Hepatocyte (in vitro differentiated cells): ENCODE measurements at regions not wholly inside any gene's neighbourhood (a gene's known extent, or its start where the extent isn't known, plus 50 kb on each side); places are given as distances from the start of the nearest gene placed in this dataset.

ENCODE experiments used
- DNase-seq: peaks from one replicate; pipeline ENCODE4 v3.0.0-alpha.2; 2016; ENCODE audit warnings: low spot score
- H2AFZ ChIP-seq: fragments of 200-600 bp; sonication (generic); 2 replicates; pipeline ENCODE4 v1.6.0; 2016; ENCODE audit warnings: antibody characterized with exemption, mild to moderate bottlenecking
- H3K27ac ChIP-seq: fragments of 200-600 bp; sonication (generic); 2 replicates; pipeline ENCODE4 v1.5.1; 2016; ENCODE audit warnings: mild to moderate bottlenecking
- H3K27me3 ChIP-seq: fragments of 200-600 bp; sonication (generic); 2 replicates; pipeline ENCODE4 v1.6.1; 2016
- H3K36me3 ChIP-seq: fragments of 200-600 bp; sonication (generic); replicated peaks from 2 replicates; pipeline ENCODE4 v1.5.1; 2016; ENCODE audit warnings: low read depth; ENCODE audit not compliant: insufficient read depth
- H3K4me1 ChIP-seq: fragments of 200-600 bp; sonication (generic); 2 replicates; pipeline ENCODE4 v1.5.1; 2016; ENCODE audit warnings: mild to moderate bottlenecking, moderate library complexity; ENCODE audit not compliant: insufficient read depth
- H3K4me2 ChIP-seq: fragments of 200-600 bp; sonication (generic); 2 replicates; pipeline ENCODE4 v1.6.0; 2016
- H3K4me3 ChIP-seq: fragments of 200-600 bp; sonication (generic); 2 replicates; pipeline ENCODE4 v1.5.1; 2016; ENCODE audit warnings: mild to moderate bottlenecking
- H3K79me2 ChIP-seq: fragments of 200-600 bp; sonication (generic); 2 replicates; pipeline ENCODE4 v1.6.0; 2017; ENCODE audit warnings: mild to moderate bottlenecking
- H3K9me2 ChIP-seq: fragments of 200-600 bp; sonication (generic); replicated peaks from 2 replicates; pipeline ENCODE4 v1.6.0; 2017; ENCODE audit warnings: mild to moderate bottlenecking; ENCODE audit not compliant: insufficient read depth
- H3K9me3 ChIP-seq: fragments of 200-600 bp; sonication (generic); 2 replicates; pipeline ENCODE4 v1.5.1; 2016; ENCODE audit warnings: low read depth, mild to moderate bottlenecking
- H4K20me1 ChIP-seq: fragments of 200-600 bp; sonication (generic); 2 replicates; pipeline ENCODE4 v1.6.0; 2016; ENCODE audit warnings: mild to moderate bottlenecking; ENCODE audit not compliant: insufficient read depth, poor library complexity, severe bottlenecking
- EZH2 ChIP-seq: fragments of 200-600 bp; sonication (generic); IDR thresholded peaks from 2 replicates; pipeline ENCODE4 v1.6.1; 2016; ENCODE audit warnings: antibody characterized with exemption, mild to moderate bottlenecking, borderline replicate concordance
- EZH2phosphoT487 ChIP-seq: fragments of 200-600 bp; sonication (generic); IDR thresholded peaks from one replicate; pipeline ENCODE4 v1.6.1; 2018; ENCODE audit warnings: antibody characterized with exemption, mild to moderate bottlenecking, low read depth, moderate library complexity; ENCODE audit not compliant: unreplicated experiment, severe bottlenecking
- WGBS: methylation state at CpG from one replicate; pipeline ENCODE4 v1.1.6; 2016; ENCODE audit warnings: low lambda C conversion rate; ENCODE audit errors: missing lambda C conversion rate; 5-methylcytosine and 5-hydroxymethylcytosine counted together
- TF ChIP-seq, protein P1 (sequence below): fragments of 200-600 bp; sonication (generic); IDR thresholded peaks from 2 replicates; pipeline ENCODE4 v1.5.1; 2016; ENCODE audit warnings: antibody characterized with exemption, mild to moderate bottlenecking; ENCODE audit not compliant: poor library complexity

DNA sequence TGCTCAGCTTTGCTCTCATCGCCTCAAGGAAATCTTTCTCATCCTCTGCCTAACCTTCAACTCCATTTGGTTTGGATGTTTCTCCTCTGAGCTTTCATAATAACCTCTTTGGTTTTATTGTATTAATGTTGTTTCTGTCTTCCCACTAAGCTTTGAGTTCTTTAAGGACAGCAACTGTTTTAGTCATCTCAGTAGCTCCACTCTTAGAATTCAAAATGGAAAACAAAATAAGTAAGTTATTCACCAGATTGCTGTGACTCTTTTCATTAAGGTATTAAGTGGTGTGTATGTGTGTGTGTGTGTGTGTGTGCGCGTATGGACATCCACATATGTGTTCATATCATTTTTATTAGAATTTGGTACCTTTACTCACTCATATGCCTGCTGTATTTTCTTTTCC is 279.2 kb upstream of the BOD1L1 start:
- no peaks in the 10 kb centered on the region for H3K36me3 ChIP-seq
- H2AFZ ChIP-seq = peak overlapping the region; percentile 5
- H3K4me2 ChIP-seq = no peak overlapping the region
- no peaks in the 10 kb centered on the region for H3K9me3 ChIP-seq
- TF ChIP-seq EZH2 (no peak), EZH2phosphoT487 (no peak)
- TF ChIP-seq, protein P1, sequence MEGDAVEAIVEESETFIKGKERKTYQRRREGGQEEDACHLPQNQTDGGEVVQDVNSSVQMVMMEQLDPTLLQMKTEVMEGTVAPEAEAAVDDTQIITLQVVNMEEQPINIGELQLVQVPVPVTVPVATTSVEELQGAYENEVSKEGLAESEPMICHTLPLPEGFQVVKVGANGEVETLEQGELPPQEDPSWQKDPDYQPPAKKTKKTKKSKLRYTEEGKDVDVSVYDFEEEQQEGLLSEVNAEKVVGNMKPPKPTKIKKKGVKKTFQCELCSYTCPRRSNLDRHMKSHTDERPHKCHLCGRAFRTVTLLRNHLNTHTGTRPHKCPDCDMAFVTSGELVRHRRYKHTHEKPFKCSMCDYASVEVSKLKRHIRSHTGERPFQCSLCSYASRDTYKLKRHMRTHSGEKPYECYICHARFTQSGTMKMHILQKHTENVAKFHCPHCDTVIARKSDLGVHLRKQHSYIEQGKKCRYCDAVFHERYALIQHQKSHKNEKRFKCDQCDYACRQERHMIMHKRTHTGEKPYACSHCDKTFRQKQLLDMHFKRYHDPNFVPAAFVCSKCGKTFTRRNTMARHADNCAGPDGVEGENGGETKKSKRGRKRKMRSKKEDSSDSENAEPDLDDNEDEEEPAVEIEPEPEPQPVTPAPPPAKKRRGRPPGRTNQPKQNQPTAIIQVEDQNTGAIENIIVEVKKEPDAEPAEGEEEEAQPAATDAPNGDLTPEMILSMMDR = no peak
- H3K9me2 ChIP-seq = no peaks in the 10 kb centered on the region
- 97% methylated on average over 3 of the region's 3 CpGs for WGBS
- peaks cover 11% of the 10 kb centered on the region for H3K4me1 ChIP-seq
- DNase-seq = no peak
- H4K20me1 ChIP-seq = no peaks in the 10 kb centered on the region
- no peaks in the 10 kb centered on the region for H3K27me3 ChIP-seq
- H3K27ac ChIP-seq = peak overlapping the region; percentile 78
- no peaks in the 10 kb centered on the region for H3K79me2 ChIP-seq
- no peak overlapping the region for H3K4me3 ChIP-seq

DNA sequence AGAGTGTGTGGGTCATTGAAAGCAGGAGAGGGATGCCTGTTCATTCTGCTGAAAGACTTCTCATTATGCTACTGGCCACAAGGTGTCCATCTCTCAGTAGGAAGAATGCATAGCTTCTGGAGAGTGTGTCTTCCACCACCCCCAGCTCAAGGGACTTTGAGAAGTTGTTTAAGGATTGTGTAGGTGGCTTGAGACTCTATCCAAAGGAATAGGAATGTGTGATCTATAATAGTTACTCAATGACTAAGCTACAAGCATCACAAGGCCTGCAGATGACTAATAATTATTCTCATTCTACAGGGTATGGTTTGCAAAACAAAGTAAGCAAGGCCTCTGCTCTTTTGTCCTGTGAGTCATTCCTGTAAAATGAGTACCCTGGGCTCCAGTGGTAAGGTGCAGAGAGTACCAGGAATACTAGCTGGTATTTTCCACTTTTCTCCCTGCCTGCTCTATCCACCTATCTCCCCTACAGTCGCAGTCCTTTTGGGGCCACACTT is 279.8 kb upstream of the BOD1L1 start:
- no peak for TF ChIP-seq EZH2
- TF ChIP-seq, protein P1 = peak; percentile 35
- TF ChIP-seq EZH2phosphoT487 = no peak
- 73% methylated on average over 1 of the region's 1 CpG for WGBS
- H3K36me3 ChIP-seq = no peaks in the 10 kb centered on the region
- DNase-seq = peak; percentile 71
- no peaks in the 10 kb centered on the region for H4K20me1 ChIP-seq
- H3K9me2 ChIP-seq = no peaks in the 10 kb centered on the region
- H3K9me3 ChIP-seq = no peaks in the 10 kb centered on the region
- H2AFZ ChIP-seq = peak overlapping the region; percentile 5
- no peak overlapping the region for H3K4me3 ChIP-seq
- no peaks in the 10 kb centered on the region for H3K27me3 ChIP-seq
- no peaks in the 10 kb centered on the region for H3K79me2 ChIP-seq
- peak overlapping the region; percentile 92 for H3K27ac ChIP-seq
- H3K4me1 ChIP-seq = peaks cover 11% of the 10 kb centered on the region
- H3K4me2 ChIP-seq = peak overlapping the region; percentile 37

DNA sequence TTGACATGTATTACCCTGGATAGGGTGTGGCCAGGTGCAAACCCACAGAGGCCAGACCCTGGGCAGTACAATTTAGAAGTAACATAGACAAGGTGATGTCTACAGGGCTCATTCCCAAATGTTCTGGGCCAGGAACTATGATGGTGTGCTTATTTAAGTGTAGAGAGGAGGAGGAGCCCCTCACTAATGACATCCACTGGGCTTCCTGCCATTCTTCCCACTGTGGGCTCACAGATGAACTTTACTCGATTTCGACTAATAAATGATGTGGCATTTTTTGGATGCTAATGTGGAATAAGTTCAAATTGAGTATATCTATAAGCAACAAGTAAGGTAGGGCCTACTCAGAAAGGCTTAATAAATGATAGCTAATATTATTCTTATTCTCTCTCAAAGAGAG is 280.9 kb upstream of the BOD1L1 start:
- no peak overlapping the region for H3K4me3 ChIP-seq
- no peak for DNase-seq
- H3K36me3 ChIP-seq = no peaks in the 10 kb centered on the region
- H4K20me1 ChIP-seq = no peaks in the 10 kb centered on the region
- no peaks in the 10 kb centered on the region for H3K27me3 ChIP-seq
- peak overlapping the region; percentile 92 for H3K27ac ChIP-seq
- no peaks in the 10 kb centered on the region for H3K79me2 ChIP-seq
- 94% methylated on average over 2 of the region's 2 CpGs for WGBS
- no peak overlapping the region for H2AFZ ChIP-seq
- H3K4me2 ChIP-seq = no peak overlapping the region
- H3K9me2 ChIP-seq = no peaks in the 10 kb centered on the region
- TF ChIP-seq EZH2 (no peak), EZH2phosphoT487 (no peak)
- TF ChIP-seq, protein P1 = no peak
- no peaks in the 10 kb centered on the region for H3K9me3 ChIP-seq
- peaks cover 11% of the 10 kb centered on the region for H3K4me1 ChIP-seq

DNA sequence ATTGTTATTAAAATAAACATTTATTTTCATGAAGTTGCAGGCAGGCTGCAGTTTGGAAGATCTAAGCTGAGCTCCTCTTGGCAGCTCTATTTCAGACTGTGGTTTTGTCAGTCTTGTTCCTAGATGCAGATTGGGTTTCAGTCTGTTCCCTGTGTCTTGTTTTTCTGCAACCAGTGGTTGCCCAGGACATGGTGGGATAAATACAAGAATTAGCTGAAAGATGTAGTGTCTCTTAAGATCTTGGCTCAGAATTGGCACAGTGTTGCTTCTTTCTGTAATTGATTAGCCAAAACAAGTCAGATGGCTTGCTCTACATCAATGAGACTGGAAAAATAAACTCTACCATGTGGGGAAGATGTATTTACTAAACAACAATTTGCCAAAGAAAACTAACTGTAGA is 283.0 kb upstream of the BOD1L1 start:
- TF ChIP-seq EZH2 (no peak), EZH2phosphoT487 (no peak)
- TF ChIP-seq, protein P1 = no peak
- Histone ChIP-seq H4K20me1 (no peaks in the 10 kb centered on the region), H3K4me1 (peaks cover 11% of the 10 kb centered on the region), H3K9me3 (no peaks in the 10 kb centered on the region), H2AFZ (no peak overlapping the region), H3K79me2 (no peaks in the 10 kb centered on the region), H3K36me3 (no peaks in the 10 kb centered on the region), H3K4me2 (no peak overlapping the region), H3K4me3 (no peak overlapping the region), H3K9me2 (no peaks in the 10 kb centered on the region), H3K27ac (no peak overlapping the region), H3K27me3 (no peaks in the 10 kb centered on the region)
- DNase-seq = no peak
